Muscle layer of colon (tissue), 2 donors: ENCODE measurements at regions not wholly inside any gene's neighbourhood (a gene's known extent, or its start where the extent isn't known, plus 50 kb on each side); places are given as distances from the start of the nearest gene placed in this dataset.

Experiments used
- H3K27ac ChIP-seq: one replicate; pipeline ENCODE4 v1.7.0; 2013; ENCODE audit warnings: low read depth, mild to moderate bottlenecking, low read length, moderate library complexity
- H3K27me3 ChIP-seq, 2 donors: one replicate each; pipeline ENCODE4 v1.7.0; 2013; ENCODE audit warnings: low read length in 2 of 2, mild to moderate bottlenecking in 2 of 2; ENCODE audit not compliant: insufficient read depth in 2 of 2, control insufficient read depth in 1 of 2
- H3K36me3 ChIP-seq: one replicate; pipeline ENCODE4 v1.7.0; 2013; ENCODE audit warnings: mild to moderate bottlenecking, low read length; ENCODE audit not compliant: insufficient read depth
- H3K4me1 ChIP-seq: one replicate; pipeline ENCODE4 v1.7.0; 2013; ENCODE audit warnings: mild to moderate bottlenecking, low read length; ENCODE audit not compliant: insufficient read depth
- H3K4me3 ChIP-seq, 2 donors: one replicate each; pipeline ENCODE4 v1.7.0; 2013; ENCODE audit warnings: low read length in 2 of 2, low read depth in 1 of 2, mild to moderate bottlenecking in 1 of 2, moderate library complexity in 1 of 2
- H3K9ac ChIP-seq: one replicate; pipeline ENCODE4 v1.7.0; 2013; ENCODE audit warnings: low read length
- H3K9me3 ChIP-seq: one replicate; pipeline ENCODE4 v1.7.0; 2013; ENCODE audit warnings: mild to moderate bottlenecking, low read length
- donor health status: abdominal sarcoma.
- donor health status: Adenocarcinoma of cecum.

- no peak overlapping the region for H3K4me3 ChIP-seq
- no peak overlapping the region for H3K27ac ChIP-seq
- H3K9ac ChIP-seq: no peak overlapping the region
- H3K36me3 ChIP-seq: no peaks in the 10 kb centered on the region
- no peaks in the 10 kb centered on the region for H3K9me3 ChIP-seq
- H3K27me3 ChIP-seq: peaks cover 8 to 15% of the 10 kb centered on the region in 2 donors
- H3K4me1 ChIP-seq: no peaks in the 10 kb centered on the region
Measured at GRCh38 chr16:86962913-86963312, 354.3 kb downstream of the C16orf95 start.

- Histone ChIP-seq H3K27ac (no peak overlapping the region), H3K9me3 (no peaks in the 10 kb centered on the region), H3K4me1 (no peaks in the 10 kb centered on the region), H3K27me3 (peaks cover under 1 to 9% of the 10 kb centered on the region in 2 donors), H3K4me3 (no peak overlapping the region), H3K9ac (no peak overlapping the region), H3K36me3 (no peaks in the 10 kb centered on the region)
Measured at GRCh38 chr16:86963600-86964575, 353.3 kb downstream of the C16orf95 start.

GRCh38 chr16:86964796-86965241, 352.4 kb downstream of the C16orf95 start:
- Histone ChIP-seq H3K9ac (no peak overlapping the region), H3K4me1 (no peaks in the 10 kb centered on the region), H3K9me3 (no peaks in the 10 kb centered on the region), H3K4me3 (no peak overlapping the region), H3K27ac (no peak overlapping the region), H3K36me3 (no peaks in the 10 kb centered on the region), H3K27me3 (peaks cover 0 to under 1% of the 10 kb centered on the region in 2 donors)

- H3K27me3 ChIP-seq: no peaks in the 10 kb centered on the region
- H3K27ac ChIP-seq: no peak overlapping the region
- no peak overlapping the region for H3K9ac ChIP-seq
- no peaks in the 10 kb centered on the region for H3K36me3 ChIP-seq
- H3K9me3 ChIP-seq: no peaks in the 10 kb centered on the region
- H3K4me3 ChIP-seq: no peak overlapping the region
- H3K4me1 ChIP-seq: no peaks in the 10 kb centered on the region
Measured at GRCh38 chr16:86965331-86965730, 351.9 kb downstream of the C16orf95 start.

- H3K36me3 ChIP-seq: no peaks in the 10 kb centered on the region
- H3K4me1 ChIP-seq: no peaks in the 10 kb centered on the region
- no peak overlapping the region for H3K9ac ChIP-seq
- no peak overlapping the region for H3K4me3 ChIP-seq
- H3K9me3 ChIP-seq: no peaks in the 10 kb centered on the region
- no peaks in the 10 kb centered on the region for H3K27me3 ChIP-seq
- no peak overlapping the region for H3K27ac ChIP-seq
Measured at GRCh38 chr16:86965840-86966550, 351.2 kb downstream of the C16orf95 start.

GRCh38 chr16:86966777-86967176, 350.4 kb downstream of the C16orf95 start:
- no peak overlapping the region for H3K27ac ChIP-seq
- H3K4me3 ChIP-seq: no peak overlapping the region
- no peaks in the 10 kb centered on the region for H3K36me3 ChIP-seq
- no peaks in the 10 kb centered on the region for H3K4me1 ChIP-seq
- H3K9me3 ChIP-seq: no peaks in the 10 kb centered on the region
- H3K27me3 ChIP-seq: no peaks in the 10 kb centered on the region
- no peak overlapping the region for H3K9ac ChIP-seq

GRCh38 chr16:86968866-86969265, 348.3 kb downstream of the C16orf95 start:
- Histone ChIP-seq H3K9ac (no peak overlapping the region), H3K9me3 (no peaks in the 10 kb centered on the region), H3K4me3 (no peak overlapping the region), H3K4me1 (no peaks in the 10 kb centered on the region), H3K27me3 (no peaks in the 10 kb centered on the region), H3K27ac (no peak overlapping the region), H3K36me3 (no peaks in the 10 kb centered on the region)

- no peaks in the 10 kb centered on the region for H3K9me3 ChIP-seq
- H3K27me3 ChIP-seq: no peaks in the 10 kb centered on the region
- no peaks in the 10 kb centered on the region for H3K36me3 ChIP-seq
- no peak overlapping the region for H3K27ac ChIP-seq
- H3K4me3 ChIP-seq: no peak overlapping the region
- H3K9ac ChIP-seq: no peak overlapping the region
- no peaks in the 10 kb centered on the region for H3K4me1 ChIP-seq
Measured at GRCh38 chr16:86969716-86970115, 347.5 kb downstream of the C16orf95 start.

GRCh38 chr16:86970279-86970678, 346.9 kb downstream of the C16orf95 start:
- Histone ChIP-seq H3K27ac (no peak overlapping the region), H3K4me3 (no peak overlapping the region), H3K9me3 (no peaks in the 10 kb centered on the region), H3K4me1 (no peaks in the 10 kb centered on the region), H3K9ac (no peak overlapping the region), H3K27me3 (no peaks in the 10 kb centered on the region), H3K36me3 (no peaks in the 10 kb centered on the region)

- Histone ChIP-seq H3K27ac (no peak overlapping the region), H3K36me3 (no peaks in the 10 kb centered on the region), H3K4me3 (no peak overlapping the region), H3K9me3 (no peaks in the 10 kb centered on the region), H3K4me1 (no peaks in the 10 kb centered on the region), H3K9ac (no peak overlapping the region), H3K27me3 (no peaks in the 10 kb centered on the region)
Measured at GRCh38 chr16:86970726-86971125, 346.5 kb downstream of the C16orf95 start.

GRCh38 chr16:86971251-86971650, 345.9 kb downstream of the C16orf95 start:
- Histone ChIP-seq H3K4me1 (no peaks in the 10 kb centered on the region), H3K36me3 (no peaks in the 10 kb centered on the region), H3K27me3 (no peaks in the 10 kb centered on the region), H3K27ac (no peak overlapping the region), H3K4me3 (no peak overlapping the region), H3K9ac (no peak overlapping the region), H3K9me3 (no peaks in the 10 kb centered on the region)
